K562 (cell line): ENCODE measurements at regions not wholly inside any gene's neighbourhood (a gene's known extent, or its start where the extent isn't known, plus 50 kb on each side); places are given as distances from the start of the nearest gene placed in this dataset.

Experiments
- MAZ ChIP-seq, 2 experiments: fragments of 450-650 bp in 1 of 2; sonication (generic) in 1 of 2; formaldehyde crosslinking; IDR thresholded peaks in 1 of 2; conservative IDR thresholded peaks in 1 of 2; 2 replicates each; pipeline versions ENCODE4 v1.4.0 to v1.5.0; 2020; ENCODE audit warnings: mild to moderate bottlenecking in 1 of 2, missing genetic modification reagents in 1 of 2
- TF ChIP-seq, protein P1 (sequence below): sonication (generic); formaldehyde crosslinking; IDR thresholded peaks from 2 replicates; pipeline ENCODE4 v1.8.0; 2022; ENCODE audit warnings: mild to moderate bottlenecking, low read depth, missing genetic modification reagents

DNA sequence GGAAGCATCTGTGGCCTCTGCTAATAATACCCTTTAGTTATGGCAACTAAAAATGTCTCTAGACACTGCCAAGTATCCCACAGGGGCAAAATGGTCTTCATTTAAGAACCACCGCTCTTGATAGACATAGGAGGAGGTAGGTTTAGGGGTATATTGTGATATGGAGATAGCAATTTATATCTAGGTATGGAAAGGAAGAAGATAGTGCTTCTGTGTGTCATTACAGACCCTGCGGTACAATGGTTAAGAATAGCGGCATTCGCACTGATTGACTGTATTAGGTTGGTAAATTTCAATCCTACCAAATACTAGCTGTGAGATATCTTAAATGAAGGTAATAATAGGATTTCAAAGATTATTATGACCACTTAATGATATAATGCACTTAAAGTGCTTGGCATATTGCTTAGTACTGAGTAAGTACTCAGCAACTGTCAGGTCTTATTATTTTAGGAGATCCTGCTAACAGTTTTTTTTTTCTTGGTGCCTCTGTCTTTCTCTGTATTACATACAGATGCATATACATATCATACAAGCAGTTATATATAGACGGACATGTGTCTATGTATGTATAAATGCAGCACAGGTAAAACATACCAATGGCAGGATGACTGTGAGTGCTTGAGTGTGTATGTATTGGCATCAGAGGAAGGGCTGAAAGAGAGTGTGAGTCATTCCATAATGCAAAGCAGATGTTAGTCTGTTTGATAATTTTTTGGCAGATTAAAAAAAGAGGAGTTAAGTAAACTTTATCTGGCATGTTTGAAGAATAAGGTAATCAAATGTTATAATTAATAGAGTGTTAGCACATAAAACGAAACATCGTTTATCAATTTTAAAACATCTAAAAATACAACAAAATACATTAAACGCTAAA lies 50.0 kb upstream of the ITGB8 start (continued):
- no peak for TF ChIP-seq MAZ (CRISPR knock-in tag; conservative IDR thresholded peaks at IDR 0.05 in 1 of 2, IDR thresholded peaks at IDR 0.05 in 1 of 2)
- TF ChIP-seq, protein P1, sequence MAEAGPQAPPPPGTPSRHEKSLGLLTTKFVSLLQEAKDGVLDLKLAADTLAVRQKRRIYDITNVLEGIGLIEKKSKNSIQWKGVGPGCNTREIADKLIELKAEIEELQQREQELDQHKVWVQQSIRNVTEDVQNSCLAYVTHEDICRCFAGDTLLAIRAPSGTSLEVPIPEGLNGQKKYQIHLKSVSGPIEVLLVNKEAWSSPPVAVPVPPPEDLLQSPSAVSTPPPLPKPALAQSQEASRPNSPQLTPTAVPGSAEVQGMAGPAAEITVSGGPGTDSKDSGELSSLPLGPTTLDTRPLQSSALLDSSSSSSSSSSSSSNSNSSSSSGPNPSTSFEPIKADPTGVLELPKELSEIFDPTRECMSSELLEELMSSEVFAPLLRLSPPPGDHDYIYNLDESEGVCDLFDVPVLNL = no peak
